Testis (tissue), 2 donors: ENCODE measurements at regions not wholly inside any gene's neighbourhood (a gene's known extent, or its start where the extent isn't known, plus 50 kb on each side); places are given as distances from the start of the nearest gene placed in this dataset.

Experiments
- POLR2A ChIP-seq: fragments of 450-650 bp; IDR thresholded peaks from one replicate; pipeline ENCODE4 v1.6.1; 2017; ENCODE audit warnings: antibody characterized with exemption, mild to moderate bottlenecking, moderate library complexity
- TF ChIP-seq, protein P1 (sequence below), 3 experiments: fragments of 450-650 bp in 2 of 3; fragments of 200-600 bp in 1 of 3; sonication (generic) in 1 of 3; IDR thresholded peaks; one replicate each; pipeline ENCODE4 v1.5.1; 2016 to 2019; ENCODE audit warnings: antibody characterized with exemption in 3 of 3, mild to moderate bottlenecking in 2 of 3, moderate library complexity in 1 of 3

DNA sequence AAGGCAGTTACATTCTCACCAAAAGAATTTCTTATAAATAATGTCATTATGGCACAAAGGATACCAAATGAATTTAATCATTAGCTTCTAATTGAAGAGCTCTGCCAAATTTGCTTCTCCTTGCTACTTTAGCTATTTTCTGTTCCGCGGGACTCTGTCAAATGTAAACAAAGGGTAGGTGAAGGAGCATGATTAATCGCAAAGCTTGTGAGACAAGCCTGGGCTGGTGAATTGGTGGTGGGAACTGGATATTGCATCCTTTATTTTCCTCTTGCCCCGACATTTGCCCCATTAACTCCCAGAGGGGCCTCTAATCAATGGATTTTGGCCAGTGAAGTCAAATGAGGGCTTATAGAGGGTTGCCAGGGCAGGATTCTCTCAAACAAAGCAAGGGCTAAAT, 234.2 kb upstream of the RFX3 start:
- TF ChIP-seq, protein P1, sequence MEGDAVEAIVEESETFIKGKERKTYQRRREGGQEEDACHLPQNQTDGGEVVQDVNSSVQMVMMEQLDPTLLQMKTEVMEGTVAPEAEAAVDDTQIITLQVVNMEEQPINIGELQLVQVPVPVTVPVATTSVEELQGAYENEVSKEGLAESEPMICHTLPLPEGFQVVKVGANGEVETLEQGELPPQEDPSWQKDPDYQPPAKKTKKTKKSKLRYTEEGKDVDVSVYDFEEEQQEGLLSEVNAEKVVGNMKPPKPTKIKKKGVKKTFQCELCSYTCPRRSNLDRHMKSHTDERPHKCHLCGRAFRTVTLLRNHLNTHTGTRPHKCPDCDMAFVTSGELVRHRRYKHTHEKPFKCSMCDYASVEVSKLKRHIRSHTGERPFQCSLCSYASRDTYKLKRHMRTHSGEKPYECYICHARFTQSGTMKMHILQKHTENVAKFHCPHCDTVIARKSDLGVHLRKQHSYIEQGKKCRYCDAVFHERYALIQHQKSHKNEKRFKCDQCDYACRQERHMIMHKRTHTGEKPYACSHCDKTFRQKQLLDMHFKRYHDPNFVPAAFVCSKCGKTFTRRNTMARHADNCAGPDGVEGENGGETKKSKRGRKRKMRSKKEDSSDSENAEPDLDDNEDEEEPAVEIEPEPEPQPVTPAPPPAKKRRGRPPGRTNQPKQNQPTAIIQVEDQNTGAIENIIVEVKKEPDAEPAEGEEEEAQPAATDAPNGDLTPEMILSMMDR (IDR thresholded peaks at IDR 0.05): no peak
- no peak for TF ChIP-seq POLR2A
